GM19372 (cell line): ENCODE measurements at regions not wholly inside any gene's neighbourhood (a gene's known extent, or its start where the extent isn't known, plus 50 kb on each side); places are given as distances from the start of the nearest gene placed in this dataset.

Source experiments
- ATAC-seq: cut with Tn5 transposase; IDR thresholded peaks from one replicate; pipeline ENCODE4 v1.9.1; 2021; ENCODE audit warnings: mild to moderate bottlenecking, low read depth, moderate library complexity; ENCODE audit not compliant: unreplicated experiment

GRCh38 chr1:217228689-217229088, 402.2 kb downstream of the GPATCH2 start:
- ATAC-seq, result no peak

- ATAC-seq, result no peak
Measured at GRCh38 chr1:217224201-217224600, 406.7 kb downstream of the GPATCH2 start.

- no peak for ATAC-seq
Measured at GRCh38 chr1:217214551-217214950, 416.3 kb downstream of the GPATCH2 start.

- no peak for ATAC-seq
Measured at GRCh38 chr1:217211486-217211885, 419.4 kb downstream of the GPATCH2 start.

- no peak for ATAC-seq
Measured at GRCh38 chr1:217205578-217205977, 425.3 kb downstream of the GPATCH2 start.

GRCh38 chr1:217196616-217197015, 434.3 kb downstream of the GPATCH2 start:
- ATAC-seq, result no peak

- no peak for ATAC-seq
Measured at GRCh38 chr1:217193151-217193550, 437.7 kb downstream of the GPATCH2 start.

- no peak for ATAC-seq
Measured at GRCh38 chr1:217191441-217191840, 439.4 kb downstream of the GPATCH2 start.

GRCh38 chr1:217190359-217190758, 440.5 kb downstream of the GPATCH2 start:
- ATAC-seq, result no peak

- ATAC-seq, result no peak
Measured at GRCh38 chr1:217189362-217189761, 441.5 kb downstream of the GPATCH2 start.

- no peak for ATAC-seq
Measured at GRCh38 chr1:217188280-217189237, 442.3 kb downstream of the GPATCH2 start.

- no peak for ATAC-seq
Measured at GRCh38 chr1:217186664-217187063, 444.2 kb downstream of the GPATCH2 start.

- no peak for ATAC-seq
Measured at GRCh38 chr1:217184854-217185253, 446.0 kb downstream of the GPATCH2 start.

GRCh38 chr1:217182992-217183391, 447.9 kb downstream of the GPATCH2 start:
- no peak for ATAC-seq

- ATAC-seq, result no peak
Measured at GRCh38 chr1:217181756-217182155, 449.1 kb downstream of the GPATCH2 start.

GRCh38 chr1:217181176-217181746, 449.6 kb downstream of the GPATCH2 start:
- no peak for ATAC-seq

- no peak for ATAC-seq
Measured at GRCh38 chr1:217180443-217180842, 450.4 kb downstream of the GPATCH2 start.

- ATAC-seq, result no peak
Measured at GRCh38 chr1:217164403-217164802, 441.2 kb upstream of the ESRRG start.

GRCh38 chr1:217153361-217153760, 430.1 kb upstream of the ESRRG start:
- ATAC-seq, result no peak

GRCh38 chr1:217150366-217150765, 427.1 kb upstream of the ESRRG start:
- ATAC-seq, result no peak

GRCh38 chr1:217149791-217150190, 426.6 kb upstream of the ESRRG start:
- no peak for ATAC-seq

GRCh38 chr1:217141711-217142110, 418.5 kb upstream of the ESRRG start:
- ATAC-seq, result no peak
